PC-3 (cell line): ENCODE measurements at regions not wholly inside any gene's neighbourhood (a gene's known extent, or its start where the extent isn't known, plus 50 kb on each side); places are given as distances from the start of the nearest gene placed in this dataset.

Source experiments
- ATAC-seq: fragments of 200-7000 bp; cut with Tn5 transposase; 2 replicates; pipeline ENCODE4 v1.9.1; 2020; ENCODE audit warnings: mild to moderate bottlenecking, moderate library complexity
- BruUV-seq: library from RNA; stranded (reverse); fragments of 400-500 nt; replicated peaks from 2 replicates; lab custom pipeline; 2021; lab: Mats Ljungman, UMichigan
- CTCF ChIA-PET: fragments of 300-600 bp; sonication (Branson Sonifier 250); formaldehyde crosslinking; loops from one replicate; lab custom pipeline; 2022; ENCODE audit warnings: antibody characterized with exemption; lab: Charles Lee
- POLR2A ChIA-PET: fragments of 300-600 bp; sonication (Branson Sonifier 250); formaldehyde crosslinking; loops from one replicate; lab custom pipeline; 2022; ENCODE audit warnings: antibody characterized with exemption; ENCODE audit not compliant: unreplicated experiment; lab: Charles Lee
- DNase-seq: peaks from one replicate; pipeline ENCODE4 v3.0.0-alpha.2; 2015
- H2AFZ ChIP-seq: fragments of 300-600 bp; sonication (generic); 2 replicates; pipeline ENCODE4 v1.6.0; 2016; ENCODE audit warnings: antibody characterized with exemption, low read length
- H3F3A ChIP-seq: fragments of 300-600 bp; sonication (generic); one replicate; pipeline ENCODE4 v1.6.0; 2017; ENCODE audit warnings: antibody characterized with exemption, low read length, control low read depth, mild to moderate bottlenecking; ENCODE audit not compliant: unreplicated experiment
- H3K27ac ChIP-seq: fragments of 300-600 bp; sonication (generic); 2 replicates; pipeline ENCODE4 v1.5.1; 2016; ENCODE audit warnings: mild to moderate bottlenecking, low read length
- H3K27me3 ChIP-seq: fragments of 300-600 bp; sonication (generic); 2 replicates; pipeline ENCODE4 v1.6.1; 2016; ENCODE audit warnings: low read length, mixed read lengths
- H3K36me3 ChIP-seq: fragments of 300-600 bp; sonication (generic); 2 replicates; pipeline ENCODE4 v1.6.1; 2016; ENCODE audit warnings: low read depth, mixed run types, low read length, mixed read lengths
- H3K4me1 ChIP-seq: fragments of 300-600 bp; sonication (generic); 2 replicates; pipeline ENCODE4 v1.5.1; 2016; ENCODE audit warnings: low read length; ENCODE audit not compliant: insufficient read depth
- H3K4me2 ChIP-seq: fragments of 300-600 bp; sonication (generic); 2 replicates; pipeline ENCODE4 v1.6.0; 2016; ENCODE audit warnings: low read length
- H3K4me3 ChIP-seq: fragments of 300-600 bp; sonication (generic); 2 replicates; pipeline ENCODE4 v1.5.1; 2016; ENCODE audit warnings: mild to moderate bottlenecking, low read length, mixed read lengths
- H3K79me2 ChIP-seq: fragments of 300-600 bp; sonication (generic); 2 replicates; pipeline ENCODE4 v1.6.1; 2017; ENCODE audit warnings: low read length, mixed read lengths
- H3K9ac ChIP-seq: fragments of 300-600 bp; sonication (generic); 2 replicates; pipeline ENCODE4 v1.6.0; 2016; ENCODE audit warnings: mild to moderate bottlenecking, low read length
- H3K9me2 ChIP-seq: fragments of 300-600 bp; sonication (generic); replicated peaks from 2 replicates; pipeline ENCODE4 v1.6.1; 2016; ENCODE audit warnings: mixed run types, low read length, mixed read lengths
- H3K9me3 ChIP-seq: fragments of 300-600 bp; sonication (generic); 2 replicates; pipeline ENCODE4 v1.6.1; 2016; ENCODE audit warnings: low read length, mixed read lengths
- H4K20me1 ChIP-seq: fragments of 300-600 bp; sonication (generic); 2 replicates; pipeline ENCODE4 v1.6.1; 2016; ENCODE audit warnings: low read length, mixed read lengths
- CTCF ChIP-seq: fragments of 300-600 bp; sonication (generic); conservative IDR thresholded peaks from 2 replicates; pipeline ENCODE4 v1.5.1; 2017; ENCODE audit warnings: antibody characterized with exemption, low read depth, mild to moderate bottlenecking, low read length
- EZH2 ChIP-seq: fragments of 300-600 bp; sonication (generic); IDR thresholded peaks from one replicate; pipeline ENCODE4 v1.6.1; 2017; ENCODE audit warnings: antibody characterized with exemption, mild to moderate bottlenecking, low read length; ENCODE audit not compliant: unreplicated experiment
- EZH2phosphoT487 ChIP-seq: fragments of 300-600 bp; sonication (generic); IDR thresholded peaks from 2 replicates; pipeline ENCODE4 v1.6.1; 2018; ENCODE audit warnings: mild to moderate bottlenecking, antibody characterized with exemption, low read length, borderline replicate concordance
- intact Hi-C: fragments of 100-400 bp; cut with micrococcal nuclease; formaldehyde crosslinking; loops from 2 replicates; pipeline ENCODE4 v1.9.0; 2023

GRCh38 chr7:13702251-13702650, 287.2 kb downstream of the ETV1 start:
- Histone ChIP-seq H3K36me3 (no peaks in the 10 kb centered on the region), H3K27me3 (no peaks in the 10 kb centered on the region), H3F3A (no peaks in the 10 kb centered on the region), H3K9ac (no peak overlapping the region), H3K4me2 (no peak overlapping the region), H4K20me1 (no peaks in the 10 kb centered on the region), H3K9me2 (no peaks in the 10 kb centered on the region), H3K27ac (no peak overlapping the region), H3K4me1 (no peaks in the 10 kb centered on the region), H3K79me2 (no peaks in the 10 kb centered on the region), H3K4me3 (no peak overlapping the region), H2AFZ (no peak overlapping the region), H3K9me3 (no peaks in the 10 kb centered on the region)
- BruUV-seq: no TSS peak
- intact Hi-C loops: no loop called here
- TF ChIP-seq EZH2phosphoT487 (no peak), CTCF (no peak), EZH2 (no peak)
- ATAC-seq (no peak), DNase-seq (no peak)
- ChIA-PET POLR2A (no interaction called here), CTCF (no interaction called here)

- no TSS peak for BruUV-seq
- no peaks in the 10 kb centered on the region for H3K4me1 ChIP-seq
These were observed 280.8 kb downstream of the ETV1 start for GRCh38 chr7:13708670-13709069.

More at GRCh38 chr7:13708670-13709069, 280.8 kb downstream of the ETV1 start:
- ATAC-seq (no peak), DNase-seq (no peak)
- Histone ChIP-seq H4K20me1 (no peaks in the 10 kb centered on the region), H3K27ac (no peak overlapping the region), H3K9me3 (no peaks in the 10 kb centered on the region), H3K4me3 (no peak overlapping the region), H3K9ac (no peak overlapping the region), H3F3A (no peaks in the 10 kb centered on the region), H3K79me2 (no peaks in the 10 kb centered on the region), H2AFZ (no peak overlapping the region), H3K36me3 (no peaks in the 10 kb centered on the region), H3K27me3 (no peaks in the 10 kb centered on the region), H3K4me2 (no peak overlapping the region), H3K9me2 (no peaks in the 10 kb centered on the region)
- intact Hi-C loops: no loop called here
- TF ChIP-seq EZH2 (no peak), CTCF (no peak), EZH2phosphoT487 (no peak)
- ChIA-PET CTCF (no interaction called here), POLR2A (no interaction called here)
